ENCODE measurements at regions not wholly inside any gene's neighbourhood (a gene's known extent, or its start where the extent isn't known, plus 50 kb on each side); places are given as distances from the start of the nearest gene placed in this dataset.

GRCh38 chr12:127414636-127415035 is 852.3 kb upstream of the TMEM132C start:
- DNase-seq = no peak

DNA sequence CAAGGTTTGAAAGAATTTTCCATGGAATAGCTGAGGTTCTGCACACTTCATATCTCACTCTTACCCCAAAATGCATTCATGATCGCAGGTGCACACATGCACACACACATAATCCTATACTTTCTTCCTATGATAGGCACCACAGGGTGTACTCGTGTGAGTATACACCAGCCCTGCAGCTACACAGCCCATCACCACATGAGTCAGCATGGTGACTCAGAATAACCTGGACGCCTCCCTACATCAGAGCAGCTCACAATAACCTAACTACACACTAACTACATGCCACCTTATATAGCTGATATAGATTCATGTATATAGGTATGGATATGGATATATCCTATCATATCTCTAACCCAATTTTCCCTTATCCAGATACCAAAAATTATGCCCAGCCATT is 850.2 kb upstream of the TMEM132C start:
- no peak for DNase-seq

- DNase-seq = no peak
Measured at GRCh38 chr12:127419111-127419510, 847.9 kb upstream of the TMEM132C start.

GRCh38 chr12:127421614-127422013 is 845.4 kb upstream of the TMEM132C start:
- no peak for DNase-seq

- no peak for DNase-seq
Measured at GRCh38 chr12:127422935-127423566, 843.9 kb upstream of the TMEM132C start.

DNA sequence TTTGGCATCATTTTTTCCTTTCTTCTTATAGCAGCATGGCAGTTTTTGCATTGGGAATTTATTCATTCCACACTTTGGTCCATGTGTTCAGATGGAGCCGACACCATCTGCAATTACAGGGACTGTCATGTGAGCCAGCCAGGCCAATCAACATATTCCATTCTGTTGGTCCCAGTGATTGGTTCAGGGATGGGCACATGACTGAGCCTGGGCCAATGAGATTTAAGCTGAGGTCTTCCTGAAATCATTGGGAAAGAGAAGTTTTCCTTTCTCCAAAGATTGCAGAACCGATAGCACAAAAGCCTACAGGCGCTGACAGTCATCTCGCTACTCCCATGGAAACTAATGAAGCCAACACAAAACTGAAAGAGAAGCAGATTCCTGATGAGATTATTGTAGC is 841.5 kb upstream of the TMEM132C start:
- no peak for DNase-seq

GRCh38 chr12:127428420-127428819 is 838.5 kb upstream of the TMEM132C start:
- DNase-seq = no peak

DNA sequence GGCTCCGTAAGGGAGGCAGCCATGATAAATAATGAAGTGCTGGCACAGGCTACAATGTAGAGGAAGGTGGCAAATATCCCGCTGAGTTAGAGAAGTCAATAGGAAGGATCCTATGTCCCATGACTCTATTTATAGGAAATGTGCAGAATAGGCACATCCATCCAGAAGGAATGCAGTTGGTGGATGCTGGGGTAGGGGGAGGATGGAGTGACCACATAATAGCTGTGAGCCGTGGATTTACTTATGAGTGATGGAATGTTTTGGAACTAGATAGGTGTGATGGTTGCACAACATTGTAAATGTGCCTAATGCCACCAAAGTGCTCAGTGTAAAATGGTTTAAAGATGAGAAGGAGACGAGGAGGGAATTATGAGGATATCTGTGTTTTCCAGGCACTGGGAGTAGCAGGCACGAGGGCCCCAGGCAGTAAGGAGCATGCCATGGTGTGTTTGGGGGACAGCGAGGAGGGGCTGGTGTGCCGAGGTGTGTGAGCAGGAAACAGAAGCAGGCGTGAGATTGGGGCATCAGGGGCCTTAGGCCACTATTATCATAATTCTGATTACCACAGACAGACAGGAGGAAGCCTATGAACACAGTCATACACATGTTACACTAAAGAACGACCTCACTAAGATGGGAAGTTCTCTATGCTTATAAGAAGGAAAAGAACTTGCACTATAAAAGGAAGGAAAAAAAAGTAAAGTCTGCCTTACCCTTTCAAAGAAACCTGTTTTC is 837.3 kb upstream of the TMEM132C start:
- DNase-seq = no peak

GRCh38 chr12:127430401-127430800 is 836.6 kb upstream of the TMEM132C start:
- DNase-seq = no peak

GRCh38 chr12:127431177-127431576 is 835.8 kb upstream of the TMEM132C start:
- no peak for DNase-seq

- DNase-seq = no peak
Measured at GRCh38 chr12:127431594-127431993, 835.4 kb upstream of the TMEM132C start.

- no peak for DNase-seq
Measured at GRCh38 chr12:127435439-127435838, 831.5 kb upstream of the TMEM132C start.

DNA sequence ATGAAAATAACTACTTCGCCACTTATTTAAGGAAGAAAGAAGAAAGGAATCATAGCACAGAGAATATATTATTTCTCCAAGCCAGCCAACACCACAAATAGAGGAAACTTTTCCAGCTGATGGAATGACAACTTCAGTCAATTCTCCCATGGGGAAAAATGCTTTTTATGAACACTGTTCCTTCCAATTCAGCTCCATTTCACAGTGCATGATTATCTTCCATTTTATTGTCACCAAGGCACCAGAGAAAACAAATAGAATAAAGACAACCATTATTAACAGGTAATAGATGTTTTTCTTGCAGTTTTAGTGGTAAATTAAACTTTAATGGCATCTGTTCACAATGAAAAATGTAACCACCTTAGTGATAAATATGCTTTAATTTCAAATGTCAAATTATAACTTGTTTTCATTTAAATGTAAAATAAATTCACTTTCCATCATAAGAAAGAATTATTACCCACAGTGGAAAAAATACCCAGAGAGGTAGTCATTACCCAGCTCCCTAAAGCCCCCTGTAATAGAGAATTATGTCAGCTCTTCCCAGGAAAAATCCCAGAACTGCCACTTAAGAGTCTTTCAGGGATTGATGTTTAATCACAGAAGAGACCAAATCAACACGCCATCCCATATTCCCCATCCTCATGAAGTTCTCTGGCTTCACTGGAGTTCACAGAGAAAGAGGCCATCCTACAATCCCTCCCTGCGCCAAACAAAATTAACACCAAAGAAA is 828.3 kb upstream of the TMEM132C start:
- DNase-seq = no peak

DNA sequence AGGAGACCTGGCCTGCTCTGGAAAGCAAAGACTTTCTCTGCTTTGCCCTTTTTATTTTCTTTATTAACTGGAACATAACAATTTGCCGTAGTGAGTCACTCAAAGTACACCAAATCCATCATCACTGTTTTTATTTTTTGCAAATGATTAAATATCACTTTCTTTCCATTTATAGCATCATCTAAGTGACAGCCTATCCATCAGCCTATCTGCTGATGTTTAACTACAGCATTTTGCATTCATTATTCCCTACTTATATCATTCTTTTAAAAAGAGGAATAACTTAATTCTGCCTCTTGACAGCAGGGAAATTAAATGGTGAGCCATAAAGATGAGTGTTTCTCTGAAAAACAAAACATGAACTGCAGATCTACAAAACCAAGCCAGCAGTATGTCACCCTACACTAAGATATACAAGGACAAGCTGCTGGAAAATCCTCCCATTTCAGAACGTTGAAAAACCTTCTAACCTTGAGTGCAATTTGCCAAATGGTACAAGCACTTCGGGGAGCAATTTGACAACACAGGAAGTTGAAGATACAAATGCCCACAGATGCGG is 821.3 kb upstream of the TMEM132C start:
- DNase-seq = no peak

DNA sequence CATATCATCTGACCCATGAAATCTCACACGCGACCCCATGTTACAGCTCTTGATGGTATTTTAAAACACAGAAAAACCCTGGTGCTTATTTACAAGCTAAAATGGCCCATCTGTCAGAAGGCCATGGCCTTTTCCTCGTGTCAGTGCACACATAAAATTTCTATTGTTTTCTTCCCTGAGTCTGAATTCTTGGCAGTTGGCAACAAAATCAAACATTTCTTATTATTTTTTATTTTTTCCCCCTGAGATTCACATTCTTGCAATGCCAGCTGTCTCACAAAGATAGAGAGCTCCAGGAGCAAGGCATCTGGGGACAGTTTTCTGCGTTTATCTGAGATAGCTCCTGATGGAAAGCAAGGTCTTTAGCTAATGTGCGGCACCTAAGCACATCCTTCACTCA is 818.1 kb upstream of the TMEM132C start:
- DNase-seq = no peak

DNA sequence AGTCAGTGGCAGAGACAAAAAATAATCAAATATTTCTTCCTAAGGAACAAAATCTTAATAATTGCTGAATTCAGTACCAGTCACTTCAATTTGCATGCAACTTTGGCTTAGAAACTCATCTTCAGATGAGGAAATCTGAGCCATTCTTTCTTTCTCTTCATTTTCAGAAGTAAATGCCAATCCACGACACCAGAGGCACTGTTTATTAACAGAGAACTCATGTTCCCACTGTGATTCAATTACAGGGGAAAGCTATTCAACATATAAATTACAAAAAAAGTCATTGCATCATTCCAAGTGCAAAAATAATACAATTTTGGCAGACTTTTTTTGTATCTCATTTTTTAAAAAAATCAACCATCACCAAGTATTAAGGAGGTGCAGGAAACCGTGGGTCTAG is 816.1 kb upstream of the TMEM132C start:
- DNase-seq = no peak

DNA sequence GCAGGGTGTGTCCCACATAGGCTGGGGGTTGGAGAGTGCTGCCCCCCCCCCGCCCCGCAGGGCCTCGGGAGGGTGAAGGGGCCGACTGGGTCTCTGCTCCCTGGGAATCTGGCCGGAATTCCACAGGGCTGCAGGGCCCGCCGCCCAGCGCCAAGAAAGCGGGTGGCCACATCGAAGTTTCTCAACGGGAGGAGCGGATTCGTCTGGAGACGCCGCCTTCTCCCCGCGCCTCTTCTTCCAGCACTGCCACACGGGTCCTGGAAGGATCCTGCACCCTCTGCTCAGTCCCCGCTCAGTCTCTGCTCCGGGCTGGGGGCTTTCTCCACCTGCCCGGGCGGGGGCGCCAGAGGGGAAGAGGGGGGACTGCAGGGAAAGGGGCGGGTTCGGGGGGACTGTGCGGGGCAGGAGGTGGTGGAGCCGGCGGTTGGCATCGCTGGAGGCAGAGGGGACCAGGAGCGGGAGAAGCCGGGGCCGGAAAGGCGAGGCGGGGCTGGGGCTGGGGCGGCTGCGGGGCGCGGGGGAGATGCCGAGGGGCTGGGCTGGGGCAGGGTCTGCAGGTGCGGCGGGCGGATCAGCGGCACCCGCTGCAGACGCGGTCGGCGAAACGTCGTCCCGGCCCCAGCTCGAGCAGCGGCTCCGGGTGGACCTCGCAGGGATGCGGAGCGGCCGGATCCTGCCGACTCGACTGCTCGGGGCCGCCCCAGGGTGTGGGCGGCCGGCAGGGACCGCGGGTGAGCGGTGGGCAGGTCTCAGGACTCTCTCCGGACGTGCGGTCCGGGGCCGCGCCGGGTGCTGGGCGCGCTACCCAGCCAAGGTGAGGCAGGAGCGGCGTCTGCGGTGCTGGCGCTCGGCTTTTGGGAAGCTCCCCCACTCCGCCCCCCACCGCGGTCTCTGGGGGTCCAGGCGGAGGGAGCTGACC is 811.4 kb upstream of the TMEM132C start:
- no peak for DNase-seq

DNA sequence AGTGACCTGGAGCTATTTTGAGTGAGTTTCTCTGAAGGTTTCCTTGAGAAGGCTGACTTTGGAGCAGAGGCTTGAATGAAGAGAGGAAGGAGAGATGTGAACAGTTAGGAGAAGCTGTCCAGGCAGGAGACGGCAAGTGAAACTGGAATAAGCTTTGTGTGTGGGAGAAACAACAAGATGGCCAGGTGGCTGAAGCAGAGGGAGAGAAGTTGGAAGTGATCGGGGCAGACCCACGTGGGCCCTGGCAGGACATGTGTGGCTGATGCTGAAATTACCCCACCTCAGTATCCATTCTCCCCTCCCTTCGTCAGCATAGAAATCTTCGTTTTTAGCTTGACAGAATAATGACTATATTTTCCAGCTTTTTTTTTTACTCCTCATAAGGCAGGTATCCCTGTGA is 809.2 kb upstream of the TMEM132C start:
- DNase-seq = no peak

GRCh38 chr12:127459166-127459565 is 807.8 kb upstream of the TMEM132C start:
- no peak for DNase-seq

DNA sequence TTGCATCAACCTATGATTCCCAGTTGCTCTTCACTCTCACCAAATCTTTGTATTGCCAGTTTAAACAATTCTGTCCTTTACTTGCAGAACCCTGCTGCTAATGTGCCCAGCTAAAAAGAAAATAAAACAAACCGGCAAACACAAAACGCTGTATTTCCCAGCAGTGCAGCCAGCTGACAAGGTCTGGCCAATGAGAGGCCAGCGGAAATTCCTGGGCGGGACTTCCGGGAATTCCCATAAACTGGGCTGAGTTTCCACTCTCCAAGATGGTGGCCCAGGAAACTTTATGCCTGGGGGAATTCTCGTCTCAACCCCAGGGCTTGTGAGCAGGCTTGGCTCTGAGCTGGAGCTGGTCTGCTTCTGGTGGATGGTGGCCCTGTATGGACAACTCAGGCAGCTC is 807.3 kb upstream of the TMEM132C start:
- DNase-seq = no peak

DNA sequence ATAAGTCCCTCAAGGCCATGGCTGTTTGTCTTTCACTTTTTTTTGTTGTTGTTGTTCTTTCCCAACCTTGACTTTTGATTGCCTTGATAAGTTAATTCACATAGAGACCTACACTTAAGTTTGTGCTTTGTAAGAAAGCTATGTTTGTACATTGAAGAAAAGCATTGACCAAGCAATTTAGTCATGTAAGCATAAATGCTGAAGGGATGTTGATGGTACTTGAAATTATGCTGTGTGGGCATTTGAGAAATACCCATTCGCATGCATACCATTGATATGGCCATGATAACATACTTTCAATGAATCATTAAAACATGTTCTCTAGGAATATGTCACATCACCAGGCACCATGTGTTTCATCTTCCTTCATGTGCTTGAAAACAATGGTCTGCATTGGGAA is 803.7 kb upstream of the TMEM132C start:
- DNase-seq = no peak

DNA sequence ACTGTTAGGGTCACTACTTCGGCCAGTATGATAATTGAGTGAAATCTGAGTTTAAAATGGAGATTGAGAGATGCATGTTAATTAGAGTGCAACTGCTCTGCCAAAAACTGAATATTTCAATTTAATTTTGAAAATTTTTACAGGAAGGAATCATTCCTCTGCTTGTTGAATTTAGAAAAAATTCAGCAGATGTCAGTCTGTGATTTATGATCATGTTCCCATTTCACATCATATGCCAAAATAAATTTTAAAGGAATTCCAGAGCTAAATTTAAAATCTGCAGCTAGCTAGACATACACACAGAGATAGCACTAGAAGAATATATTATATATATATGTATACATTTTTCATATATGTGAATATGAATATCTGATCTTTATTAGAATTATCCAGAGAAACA is 797.6 kb upstream of the TMEM132C start:
- no peak for DNase-seq

GRCh38 chr12:127473766-127474165 is 793.2 kb upstream of the TMEM132C start:
- DNase-seq = no peak

Data from NCI-H2107 (cell line).